ENCODE measurements at regions not wholly inside any gene's neighbourhood (a gene's known extent, or its start where the extent isn't known, plus 50 kb on each side); places are given as distances from the start of the nearest gene placed in this dataset.

DNA sequence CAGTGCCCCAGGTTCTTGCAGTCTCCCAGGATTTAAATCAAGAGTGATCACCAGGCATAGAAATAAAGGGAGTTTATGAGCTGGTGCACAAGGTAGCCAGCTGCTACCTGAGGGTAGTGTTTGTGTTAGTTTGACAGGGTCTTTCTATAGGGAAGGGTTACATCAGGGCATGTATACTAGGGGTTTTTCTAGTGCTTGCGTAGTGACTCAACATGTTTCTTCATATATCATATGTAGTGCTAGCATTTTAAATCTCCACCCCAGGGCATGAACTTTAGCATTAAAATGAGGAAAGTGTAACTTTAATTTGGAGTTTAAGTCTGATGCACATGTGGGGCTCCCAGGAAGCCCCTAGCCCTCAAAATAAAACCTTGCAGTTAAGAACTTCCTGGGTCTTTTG is 86.5 kb upstream of the TNR start:
- no peak for DNase-seq (ENCODE audit: low read depth)

DNA sequence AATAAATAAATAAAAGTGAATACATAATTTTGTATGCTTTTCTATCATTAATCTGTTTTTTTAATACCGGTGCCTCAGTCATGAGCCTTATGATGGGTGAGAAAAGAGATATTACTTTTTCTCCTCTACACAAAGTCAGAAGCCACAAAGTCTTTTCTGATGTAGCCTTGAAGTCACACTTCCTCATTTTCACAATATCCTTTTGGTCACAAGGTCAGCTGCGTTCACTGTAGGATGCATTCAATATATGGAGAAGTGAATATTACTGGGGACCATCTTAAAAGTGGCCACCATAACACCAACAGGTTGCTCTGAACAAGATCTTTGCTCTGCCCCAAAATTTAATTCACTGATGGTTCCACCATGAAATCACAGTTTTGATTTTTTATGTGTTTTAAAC is 83.3 kb upstream of the TNR start:
- no peak for DNase-seq (ENCODE audit: low read depth)

DNA sequence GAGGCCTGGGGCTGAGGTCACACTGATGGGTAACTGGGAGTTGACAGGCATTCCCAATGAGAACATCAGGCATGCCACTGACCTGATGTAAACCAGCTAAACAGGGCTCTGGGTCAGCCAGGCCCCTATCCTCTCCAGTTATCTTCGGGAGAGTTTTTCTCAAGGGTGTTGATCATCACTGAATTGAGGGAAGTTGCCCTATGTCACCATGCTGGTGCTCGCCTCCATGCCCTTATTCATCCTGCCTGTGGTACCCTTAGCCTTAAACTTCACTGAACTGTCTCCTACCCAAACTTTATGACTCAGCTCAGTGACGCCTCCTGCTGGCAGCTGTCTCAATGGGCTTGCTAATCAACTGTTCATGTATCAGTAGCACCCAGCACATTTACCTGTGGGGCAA is 80.7 kb upstream of the TNR start:
- no peak for DNase-seq (ENCODE audit: low read depth)

DNA sequence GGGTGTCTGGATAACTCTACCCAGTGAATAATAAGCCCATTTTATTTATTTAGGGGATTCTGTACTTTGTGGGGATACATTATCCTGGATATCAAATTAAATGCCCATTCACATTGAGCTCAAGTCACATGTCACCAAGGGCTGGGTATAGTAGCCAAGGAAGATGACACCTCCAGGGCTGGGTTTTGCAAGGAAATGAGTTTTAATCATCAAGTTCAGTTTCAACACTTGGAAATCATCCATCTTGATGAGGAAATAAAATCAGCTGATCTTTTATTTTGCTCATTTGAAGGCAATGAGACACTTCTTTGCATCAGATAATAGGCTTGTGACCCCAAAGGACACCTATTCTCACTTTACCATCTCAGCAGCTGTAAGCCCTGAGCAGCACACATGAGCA is 80.0 kb upstream of the TNR start:
- DNase-seq (ENCODE audit: low read depth): no peak

DNA sequence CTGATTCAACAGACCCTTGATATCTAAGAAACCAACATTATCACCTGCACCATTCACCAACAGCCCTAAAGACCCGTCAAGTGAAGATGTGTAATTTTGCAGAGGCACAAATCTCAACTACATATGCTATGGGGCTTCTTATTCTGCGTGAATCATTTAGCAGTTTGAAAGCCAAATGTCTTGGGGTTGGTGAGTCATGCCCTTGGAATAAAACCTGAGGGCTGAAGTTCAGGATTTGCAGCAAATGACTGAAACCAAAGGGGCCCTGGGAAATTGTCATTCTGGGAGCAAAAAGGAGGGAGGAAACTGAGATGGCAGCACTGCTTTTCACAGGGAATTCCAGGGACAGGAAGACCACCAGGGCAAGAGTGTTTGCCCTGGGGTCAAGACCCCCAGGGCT is 79.2 kb upstream of the TNR start:
- peak; percentile 76 for DNase-seq (ENCODE audit: low read depth)

DNA sequence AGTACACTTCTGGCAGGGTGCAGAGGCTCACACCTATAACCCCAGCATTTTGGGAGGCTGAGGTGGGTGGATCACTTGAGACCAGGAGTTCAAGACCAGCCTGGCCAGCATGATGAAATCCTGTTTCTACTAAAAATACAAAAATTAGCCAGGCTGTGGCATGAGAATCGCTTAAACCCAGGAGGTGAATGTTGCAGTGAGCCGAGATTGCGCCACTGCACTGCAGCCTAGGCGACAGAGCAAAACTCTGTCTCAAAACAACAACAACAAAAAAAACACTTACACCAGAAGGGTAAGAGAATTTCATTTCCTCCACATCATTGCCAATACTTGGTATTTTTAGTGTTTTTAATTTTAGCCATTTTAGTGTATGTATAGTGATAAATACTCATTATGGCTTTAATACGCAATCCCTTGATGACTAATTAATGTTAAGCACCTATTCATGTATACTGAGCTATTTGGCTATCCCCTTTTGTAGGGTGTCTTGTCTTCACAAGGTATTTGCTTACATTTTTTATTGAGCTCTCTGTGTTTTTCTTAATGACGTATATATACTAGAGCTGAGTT is 77.1 kb upstream of the TNR start:
- DNase-seq (ENCODE audit: low read depth): no peak

DNA sequence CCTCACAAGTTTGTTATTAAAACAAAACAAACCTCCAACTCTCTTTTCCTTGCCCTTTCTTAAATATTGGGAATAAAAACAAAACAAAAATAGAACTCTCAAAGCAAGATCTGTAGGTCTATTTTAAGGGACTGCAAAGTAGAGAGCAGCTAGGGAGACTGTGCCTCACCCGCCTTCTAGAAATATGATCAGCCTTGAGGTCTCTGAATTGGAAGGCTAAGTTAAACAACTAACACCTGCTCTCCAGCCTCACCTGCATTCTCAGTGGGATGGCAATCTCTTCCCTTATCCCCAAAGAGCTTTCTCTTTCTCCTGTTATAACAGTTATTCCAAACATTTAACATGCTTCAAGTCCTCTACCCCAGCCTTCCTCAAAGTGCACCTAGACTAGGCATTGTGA is 75.5 kb upstream of the TNR start:
- no peak for DNase-seq (ENCODE audit: low read depth)

DNA sequence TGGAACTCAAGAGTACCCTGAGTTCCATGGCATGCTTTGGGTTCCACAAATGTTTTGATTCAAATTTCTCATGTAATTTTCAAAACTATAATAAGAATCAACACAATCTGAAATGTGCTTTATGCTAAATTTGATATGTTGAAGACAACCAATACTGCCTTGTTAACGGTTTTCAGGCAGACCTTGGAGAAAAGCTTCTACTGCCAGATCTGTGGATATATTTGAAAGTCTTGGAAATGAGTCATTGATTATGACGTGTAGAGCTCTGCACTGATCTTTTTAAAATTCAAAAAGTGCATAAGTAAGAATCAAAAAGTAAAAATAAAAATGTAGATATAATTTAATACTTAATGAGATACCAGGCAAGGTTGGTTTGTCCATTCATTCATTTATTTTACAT is 74.0 kb upstream of the TNR start:
- no peak for DNase-seq (ENCODE audit: low read depth)

DNA sequence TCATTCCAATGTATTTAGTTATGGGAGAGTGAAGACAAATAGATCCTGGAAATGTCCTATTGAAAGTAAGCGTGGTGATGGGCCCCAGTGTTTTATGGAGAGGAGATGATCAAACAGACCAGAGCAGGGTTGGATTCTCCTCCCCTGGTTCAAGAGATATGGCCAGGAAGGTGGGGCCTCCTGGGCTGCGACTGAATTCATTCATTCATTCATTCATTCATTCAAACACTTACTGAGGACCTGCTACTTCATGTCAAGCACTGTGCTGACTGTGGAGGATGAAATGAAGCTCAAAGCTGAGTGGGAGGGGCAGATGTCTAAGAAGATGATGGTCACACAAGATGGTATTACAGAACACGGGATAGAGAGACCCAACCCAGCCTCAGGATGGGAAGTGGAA is 71.5 kb upstream of the TNR start:
- no peak for DNase-seq (ENCODE audit: low read depth)

DNA sequence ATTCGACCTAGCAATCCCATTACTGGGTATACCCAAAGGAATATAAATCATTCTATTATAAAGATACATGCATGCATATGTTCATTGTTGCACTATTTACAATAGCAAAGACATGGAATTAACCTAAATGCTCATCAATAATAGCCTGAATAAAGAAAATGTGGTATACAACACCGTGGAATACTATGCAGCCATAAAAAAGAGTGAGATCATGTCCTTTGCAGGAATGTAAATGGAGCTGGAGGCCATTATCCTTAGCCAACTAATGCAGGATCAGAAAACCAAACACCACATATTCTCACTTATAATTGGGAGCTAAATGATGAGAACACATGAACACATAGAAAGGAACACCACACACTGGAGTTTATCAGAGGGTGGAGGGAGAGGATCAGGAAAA is 69.5 kb upstream of the TNR start:
- DNase-seq (ENCODE audit: low read depth): no peak

DNA sequence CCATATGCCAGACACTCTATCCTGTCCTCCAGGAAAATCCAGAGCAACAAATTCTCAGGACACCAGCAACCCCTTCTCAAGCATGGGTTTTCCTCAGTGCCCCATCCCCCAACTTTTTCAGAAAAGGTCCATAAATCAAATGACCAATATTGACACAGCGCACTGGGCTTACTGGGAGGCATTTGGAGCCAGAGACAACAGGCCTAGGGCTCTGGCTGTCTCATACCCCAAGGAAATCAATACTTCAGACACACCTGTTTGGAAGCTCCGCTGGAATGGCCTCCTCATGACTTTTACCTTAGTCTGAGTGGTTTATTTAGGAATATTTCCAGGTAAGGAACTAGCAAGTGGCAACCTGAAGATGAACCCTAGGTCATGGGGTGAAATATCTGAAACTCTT is 66.9 kb upstream of the TNR start:
- no peak for DNase-seq (ENCODE audit: low read depth)

DNA sequence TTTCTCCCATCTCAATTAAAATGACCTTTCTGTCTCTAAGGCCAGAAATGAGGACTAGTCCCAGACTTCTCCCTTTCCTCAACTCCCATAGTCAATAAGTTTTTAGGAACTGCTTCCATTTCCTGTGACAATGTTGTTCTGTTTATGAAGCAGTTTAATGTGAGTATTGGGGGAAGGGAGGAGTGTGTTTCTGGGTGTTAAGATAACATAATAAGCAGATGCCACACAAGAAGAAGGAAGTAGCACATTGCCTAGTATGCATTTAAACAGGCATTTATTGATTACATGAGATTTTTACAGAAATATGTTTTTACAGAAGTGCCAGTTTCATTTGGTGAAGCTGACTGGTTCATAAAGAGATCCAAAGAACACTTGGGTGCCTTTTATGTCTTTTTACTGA is 65.6 kb upstream of the TNR start:
- no peak for DNase-seq (ENCODE audit: low read depth)

DNA sequence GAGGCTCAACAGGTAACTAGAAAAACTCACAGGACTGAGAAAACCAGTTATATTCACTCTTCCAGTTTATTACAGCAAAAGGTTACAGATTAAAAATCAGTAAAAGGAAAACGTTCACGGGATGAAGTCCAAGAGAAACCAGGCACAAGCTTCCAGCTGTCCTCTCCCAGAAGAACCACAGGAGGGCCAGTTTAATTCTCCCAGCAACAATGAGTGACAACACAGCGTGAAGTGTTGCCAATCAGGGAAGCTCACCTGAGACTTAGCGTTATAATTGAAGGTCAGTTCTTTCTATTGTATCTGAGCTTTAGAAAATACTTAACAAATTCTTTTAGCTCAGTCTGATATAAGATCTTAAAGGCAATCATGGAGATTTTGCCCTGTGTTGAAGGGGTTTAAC is 65.2 kb upstream of the TNR start:
- DNase-seq (ENCODE audit: low read depth): no peak

DNA sequence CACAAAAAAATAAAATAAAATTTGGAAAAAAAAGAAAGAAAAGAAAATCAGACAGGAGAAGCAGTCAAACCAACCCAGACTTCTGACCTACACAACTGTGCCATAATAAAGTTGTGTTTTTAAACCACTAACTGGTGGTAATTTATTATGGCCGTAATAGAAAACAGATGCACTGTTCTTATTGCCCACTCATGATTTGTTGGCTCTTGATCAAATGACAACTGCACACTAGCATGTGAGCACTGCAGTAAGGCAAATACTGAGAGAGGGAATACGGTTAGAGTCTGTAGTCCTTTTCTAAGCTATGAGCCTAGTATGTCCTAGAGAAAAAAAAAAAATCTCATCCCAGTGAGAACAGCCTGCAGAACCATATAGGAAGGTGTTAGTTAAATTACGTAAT is 61.2 kb upstream of the TNR start:
- no peak for DNase-seq (ENCODE audit: low read depth)

DNA sequence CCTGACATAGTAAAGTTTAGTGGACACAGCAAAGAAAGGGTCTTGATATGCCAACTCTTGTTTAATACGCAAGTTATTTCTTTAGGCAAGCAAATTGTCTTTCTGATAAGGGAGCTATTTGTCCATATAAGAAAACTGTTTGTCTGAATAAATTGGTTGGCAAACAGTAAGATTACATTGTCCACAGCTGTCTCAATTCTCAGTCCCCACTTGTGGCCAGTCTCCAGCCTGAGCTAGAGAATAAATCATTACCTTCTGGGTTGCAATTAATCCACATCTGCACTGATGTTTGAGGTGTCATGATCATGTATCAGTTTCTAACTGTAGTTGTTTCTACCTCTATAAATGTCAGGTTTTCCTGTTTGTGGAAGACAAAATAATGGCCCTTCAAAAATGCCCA is 60.0 kb upstream of the TNR start:
- no peak for DNase-seq (ENCODE audit: low read depth)

DNA sequence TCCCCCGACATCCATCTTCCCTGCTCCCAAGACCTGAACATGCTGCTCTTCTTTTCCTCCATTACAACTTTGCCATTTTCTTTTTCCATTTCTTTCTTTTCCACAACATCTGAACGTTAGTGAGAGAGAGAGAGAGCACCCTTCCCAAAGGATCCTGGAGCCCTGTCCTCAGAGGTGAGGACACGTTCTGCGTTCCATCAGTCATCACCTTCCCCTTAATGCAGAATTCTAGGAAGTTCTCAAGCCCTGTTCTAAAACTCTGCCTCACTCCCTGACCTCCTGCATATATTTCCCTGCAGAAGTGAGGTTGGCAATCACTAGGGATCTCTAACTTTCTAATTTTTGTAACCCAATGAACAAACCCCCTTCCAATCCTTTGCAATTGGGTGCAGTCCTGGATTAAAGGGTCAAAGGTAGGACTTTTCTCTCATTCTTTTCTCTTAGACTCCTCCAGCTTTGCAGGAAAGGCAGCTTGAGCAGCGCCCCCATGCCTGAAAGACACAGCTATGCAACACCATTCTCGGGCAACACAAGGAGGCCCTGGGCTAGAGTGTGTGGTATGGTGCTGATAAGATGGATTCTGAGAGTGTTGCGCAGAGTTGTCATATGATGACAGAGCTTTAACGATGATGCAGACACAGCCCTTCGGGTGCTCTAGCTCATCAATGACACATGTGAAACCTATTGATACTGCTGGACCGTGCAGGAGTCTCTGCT is 59.2 kb upstream of the TNR start:
- no peak for DNase-seq (ENCODE audit: low read depth)

DNA sequence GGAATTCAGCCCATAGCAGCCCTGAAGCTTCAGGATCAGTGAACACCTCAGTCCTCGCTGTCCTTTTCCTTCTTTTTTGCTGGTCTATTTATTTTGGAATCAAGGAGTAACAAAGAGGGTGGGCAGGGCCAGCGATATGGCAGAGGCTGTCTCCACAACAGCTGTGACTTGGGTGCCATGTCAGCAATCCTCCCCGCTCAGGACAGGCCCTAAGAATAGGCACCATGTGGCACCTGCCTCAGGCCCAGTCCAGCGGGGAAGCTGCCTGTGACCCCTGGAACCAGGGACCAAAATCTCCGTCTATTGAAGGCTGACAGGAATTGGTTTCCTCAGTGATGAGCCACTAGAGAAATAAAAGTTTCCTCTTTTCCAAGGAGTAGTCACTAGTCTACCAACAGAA is 58.6 kb upstream of the TNR start:
- DNase-seq (ENCODE audit: low read depth): no peak

DNA sequence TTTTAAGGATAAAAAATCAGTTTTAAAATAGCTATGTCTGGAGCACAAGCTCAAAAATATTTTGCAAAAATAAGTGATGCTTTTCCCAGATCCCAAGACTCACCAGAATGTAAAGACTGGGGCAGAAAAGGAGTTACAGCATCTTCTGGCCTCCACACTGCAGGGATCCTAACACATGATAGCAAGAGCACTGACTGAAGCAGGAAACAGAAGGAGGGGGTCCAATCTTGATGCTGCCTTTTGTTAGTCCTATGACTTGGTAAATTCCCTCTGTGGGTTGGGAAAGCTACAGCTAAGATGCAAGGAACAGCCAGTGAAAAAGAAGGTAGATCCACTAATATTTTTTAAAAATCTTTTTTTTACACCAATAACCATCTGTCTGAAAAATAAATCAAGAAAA is 54.2 kb upstream of the TNR start:
- no peak for DNase-seq (ENCODE audit: low read depth)

DNA sequence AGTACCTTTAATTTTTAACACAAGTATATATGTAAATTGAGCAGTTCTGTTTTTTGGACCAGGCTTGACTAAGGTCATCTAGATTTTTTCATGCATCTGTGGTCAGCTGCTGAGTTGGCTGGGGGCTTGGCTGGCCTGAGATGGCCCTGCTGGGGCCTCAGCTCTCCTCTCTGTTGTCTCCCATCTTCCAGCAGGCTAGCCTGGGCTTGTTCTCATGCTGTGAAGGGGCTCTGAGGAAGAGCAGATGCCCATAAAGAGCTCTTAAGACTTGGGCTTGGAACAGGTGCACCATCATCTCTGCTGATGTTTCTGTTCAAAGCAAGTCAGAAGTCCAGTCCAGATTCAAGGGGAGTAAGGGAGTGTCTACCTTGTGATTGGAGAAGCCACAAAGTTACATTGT is 51.2 kb upstream of the TNR start:
- DNase-seq (ENCODE audit: low read depth): no peak

DNA sequence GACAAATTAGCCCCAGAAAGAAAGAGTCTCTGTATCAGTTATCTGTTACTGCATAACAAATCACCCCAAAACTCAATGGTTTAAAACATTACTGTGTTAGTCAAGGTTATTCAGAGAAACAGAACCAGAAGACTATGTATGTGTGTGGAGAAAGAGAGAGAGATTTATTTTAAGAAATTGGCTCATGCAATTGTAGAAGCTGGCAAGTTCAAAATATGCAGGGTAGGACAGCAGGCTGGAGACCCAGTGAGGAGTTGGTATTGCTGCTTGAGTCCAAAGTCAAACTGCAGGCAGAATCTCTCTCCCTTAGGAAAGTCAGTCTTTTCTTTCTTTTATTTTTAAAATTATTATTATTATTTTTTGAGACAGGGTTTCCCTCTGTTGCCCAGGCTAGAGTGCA is 50.2 kb upstream of the TNR start:
- DNase-seq (ENCODE audit: low read depth): no peak
